Fibroblast of lung (primary cell): ENCODE measurements at regions not wholly inside any gene's neighbourhood (a gene's known extent, or its start where the extent isn't known, plus 50 kb on each side); places are given as distances from the start of the nearest gene placed in this dataset.

ENCODE experiments used
- EZH2 ChIP-seq: IDR thresholded peaks from 2 replicates; pipeline ENCODE4 v1.5.1; 2012; ENCODE audit warnings: low read length, control low read depth, mild to moderate bottlenecking; ENCODE audit errors: missing control alignments
- TF ChIP-seq, protein P1 (sequence below), 2 donors: IDR thresholded peaks in 1 of 2; conservative IDR thresholded peaks in 1 of 2; 1 replicate in 1 of 2; 2 replicates in 1 of 2; pipeline ENCODE4 v1.5.1; 2011 to 2012; ENCODE audit warnings: low read length in 2 of 2, control low read depth in 1 of 2, inconsistent platforms in 1 of 2, low read depth in 1 of 2, mild to moderate bottlenecking in 1 of 2

GRCh38 chr20:39825524-39825923, 863.4 kb downstream of the DHX35 start:
- TF ChIP-seq, protein P1, sequence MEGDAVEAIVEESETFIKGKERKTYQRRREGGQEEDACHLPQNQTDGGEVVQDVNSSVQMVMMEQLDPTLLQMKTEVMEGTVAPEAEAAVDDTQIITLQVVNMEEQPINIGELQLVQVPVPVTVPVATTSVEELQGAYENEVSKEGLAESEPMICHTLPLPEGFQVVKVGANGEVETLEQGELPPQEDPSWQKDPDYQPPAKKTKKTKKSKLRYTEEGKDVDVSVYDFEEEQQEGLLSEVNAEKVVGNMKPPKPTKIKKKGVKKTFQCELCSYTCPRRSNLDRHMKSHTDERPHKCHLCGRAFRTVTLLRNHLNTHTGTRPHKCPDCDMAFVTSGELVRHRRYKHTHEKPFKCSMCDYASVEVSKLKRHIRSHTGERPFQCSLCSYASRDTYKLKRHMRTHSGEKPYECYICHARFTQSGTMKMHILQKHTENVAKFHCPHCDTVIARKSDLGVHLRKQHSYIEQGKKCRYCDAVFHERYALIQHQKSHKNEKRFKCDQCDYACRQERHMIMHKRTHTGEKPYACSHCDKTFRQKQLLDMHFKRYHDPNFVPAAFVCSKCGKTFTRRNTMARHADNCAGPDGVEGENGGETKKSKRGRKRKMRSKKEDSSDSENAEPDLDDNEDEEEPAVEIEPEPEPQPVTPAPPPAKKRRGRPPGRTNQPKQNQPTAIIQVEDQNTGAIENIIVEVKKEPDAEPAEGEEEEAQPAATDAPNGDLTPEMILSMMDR (conservative IDR thresholded peaks at IDR 0.05 in 1 of 2, IDR thresholded peaks at IDR 0.05 in 1 of 2; ENCODE audit: low read depth in 1 of 2, low read length in 2 of 2), result no peak
- no peak for TF ChIP-seq EZH2
